Adipocyte (in vitro differentiated cells): ENCODE measurements at regions not wholly inside any gene's neighbourhood (a gene's known extent, or its start where the extent isn't known, plus 50 kb on each side); places are given as distances from the start of the nearest gene placed in this dataset.

Experiments used
- DNase-seq: peaks from one replicate; pipeline ENCODE4 v3.0.0-alpha.2; 2015; ENCODE audit warnings: low read depth
- H3K27me3 ChIP-seq: replicated peaks from 2 replicates; pipeline ENCODE4 v1.7.0; 2013; ENCODE audit warnings: mild to moderate bottlenecking, low read length, moderate library complexity; ENCODE audit not compliant: control insufficient read depth, insufficient read depth
- H3K36me3 ChIP-seq: 2 replicates; pipeline ENCODE4 v1.7.0; 2013; ENCODE audit warnings: low read length, mild to moderate bottlenecking, moderate library complexity; ENCODE audit not compliant: control insufficient read depth, insufficient read depth, severe bottlenecking
- H3K4me1 ChIP-seq: 2 replicates; pipeline ENCODE4 v1.7.0; 2013; ENCODE audit warnings: mild to moderate bottlenecking, low read length, moderate library complexity; ENCODE audit not compliant: control insufficient read depth, insufficient read depth
- H3K4me3 ChIP-seq: 2 replicates; pipeline ENCODE4 v1.7.0; 2013; ENCODE audit warnings: mild to moderate bottlenecking, low read length, moderate library complexity
- H3K9ac ChIP-seq: 2 replicates; pipeline ENCODE4 v1.7.0; 2013; ENCODE audit warnings: mild to moderate bottlenecking, low read length, moderate library complexity
- H3K9me3 ChIP-seq: 2 replicates; pipeline ENCODE4 v1.7.0; 2013; ENCODE audit warnings: mild to moderate bottlenecking, low read length, moderate library complexity; ENCODE audit not compliant: control insufficient read depth

DNA sequence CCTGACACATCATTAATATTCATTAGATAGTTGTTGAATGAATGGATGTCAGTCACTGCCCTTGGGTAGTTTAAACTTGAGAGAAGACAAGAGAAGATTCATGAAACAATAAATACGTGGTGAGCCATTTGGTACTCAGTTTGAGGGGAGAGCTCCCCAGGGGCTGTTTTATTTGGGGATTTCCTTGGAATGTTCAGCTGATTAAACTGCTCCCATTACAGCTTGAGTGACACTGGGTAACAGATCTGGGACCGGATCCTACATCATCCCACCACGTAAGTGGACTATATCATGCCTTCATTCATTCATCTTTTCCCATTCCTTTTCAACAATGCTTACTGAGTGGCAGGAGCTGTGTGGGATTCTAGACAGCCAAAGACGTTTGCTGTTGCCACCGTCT, 162.0 kb downstream of the FAT3 start:
- H3K27me3 ChIP-seq: no peaks in the 10 kb centered on the region
- H3K4me3 ChIP-seq: no peak overlapping the region
- peaks cover 23% of the 10 kb centered on the region for H3K4me1 ChIP-seq
- H3K9ac ChIP-seq: no peak overlapping the region
- DNase-seq: no peak
- no peaks in the 10 kb centered on the region for H3K9me3 ChIP-seq
- no peaks in the 10 kb centered on the region for H3K36me3 ChIP-seq

DNA sequence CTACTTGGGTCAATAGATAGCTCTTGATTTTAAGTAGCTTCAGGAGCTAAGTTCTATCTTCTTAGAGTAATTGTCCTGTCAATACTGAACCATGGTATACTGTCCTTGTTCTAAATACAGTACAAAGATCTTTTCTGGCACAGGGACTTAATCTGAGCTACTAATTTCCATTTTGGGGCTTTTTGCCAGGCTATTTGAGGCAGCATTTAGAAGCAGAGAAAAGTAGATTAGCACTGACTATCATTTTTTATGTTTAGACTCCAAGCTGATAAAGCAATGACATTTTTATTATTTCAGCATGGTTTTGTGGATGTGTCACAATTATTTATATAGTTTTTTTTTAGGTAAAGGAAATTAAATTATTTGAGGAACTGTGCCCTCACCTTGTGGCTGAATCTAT, 163.2 kb downstream of the FAT3 start:
- no peak overlapping the region for H3K9ac ChIP-seq

DNA sequence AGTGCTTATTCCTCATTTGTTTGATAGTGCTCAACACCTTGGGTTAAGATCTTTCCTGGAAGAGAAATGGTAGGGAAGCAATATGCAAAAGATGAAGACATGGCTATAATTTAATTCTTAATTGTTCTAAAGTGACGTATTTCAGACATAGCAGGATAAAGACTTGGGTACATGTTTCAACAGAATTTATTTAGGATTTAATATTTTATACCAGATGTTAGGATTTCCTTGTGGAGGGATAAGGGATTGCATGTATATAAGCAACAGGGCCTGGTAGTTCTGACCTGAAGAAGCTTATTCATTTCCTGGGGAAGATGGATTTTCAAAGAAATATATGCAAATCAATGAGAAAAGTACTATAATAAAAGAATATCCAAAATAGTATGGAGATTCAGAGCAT, 163.8 kb downstream of the FAT3 start:
- DNase-seq: no peak
- H3K36me3 ChIP-seq: no peaks in the 10 kb centered on the region
- no peaks in the 10 kb centered on the region for H3K27me3 ChIP-seq
- no peak overlapping the region for H3K4me3 ChIP-seq
- H3K4me1 ChIP-seq: peaks cover 17% of the 10 kb centered on the region
- no peak overlapping the region for H3K9ac ChIP-seq
- H3K9me3 ChIP-seq: no peaks in the 10 kb centered on the region

More for the DNA sequence above, 163.2 kb downstream of the FAT3 start:
- Histone ChIP-seq H3K9me3 (no peaks in the 10 kb centered on the region), H3K4me3 (no peak overlapping the region), H3K4me1 (peaks cover 23% of the 10 kb centered on the region), H3K27me3 (no peaks in the 10 kb centered on the region), H3K36me3 (no peaks in the 10 kb centered on the region)
- DNase-seq: no peak

DNA sequence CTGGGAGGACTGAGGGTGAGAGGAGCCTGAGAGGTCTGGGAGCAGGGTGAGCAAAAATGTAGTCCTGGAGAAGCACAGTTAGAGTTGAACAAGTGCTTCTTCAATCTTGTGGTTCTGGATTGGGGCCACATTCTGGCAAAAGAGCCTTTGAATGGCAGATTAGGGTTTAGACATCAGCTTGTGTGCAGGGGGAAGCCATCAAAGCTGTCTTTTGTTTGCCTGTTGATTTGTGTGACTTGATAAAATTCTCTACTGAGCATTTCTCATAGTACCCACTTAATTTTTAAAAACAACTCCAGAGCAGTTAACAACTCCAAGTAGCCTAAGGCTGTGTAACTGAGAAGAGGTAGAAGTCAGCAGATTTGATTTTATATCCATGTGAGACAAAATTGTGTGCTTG, 166.2 kb downstream of the FAT3 start:
- DNase-seq: no peak
- no peaks in the 10 kb centered on the region for H3K9me3 ChIP-seq
- no peaks in the 10 kb centered on the region for H3K36me3 ChIP-seq
- H3K9ac ChIP-seq: no peak overlapping the region
- H3K4me3 ChIP-seq: no peak overlapping the region
- H3K27me3 ChIP-seq: no peaks in the 10 kb centered on the region
- H3K4me1 ChIP-seq: no peaks in the 10 kb centered on the region

DNA sequence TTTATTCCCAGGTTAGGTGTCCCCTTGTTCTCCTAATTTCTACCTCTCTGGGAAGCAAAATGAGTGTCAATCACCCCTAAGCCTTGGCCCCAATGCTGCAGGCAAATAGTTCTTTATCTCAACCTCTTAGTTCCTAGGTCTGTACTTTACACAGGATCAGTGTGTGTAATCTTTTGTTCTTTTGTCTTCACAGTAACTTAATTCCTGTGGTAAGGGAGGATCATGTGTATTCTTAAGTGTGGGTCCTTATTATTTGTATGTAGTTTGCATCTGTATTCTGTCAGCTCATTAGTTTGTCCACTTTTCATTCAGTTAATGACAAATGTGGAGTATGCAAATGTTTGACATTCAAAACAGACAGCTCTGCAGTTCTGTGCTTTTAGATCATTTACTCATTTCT, 166.7 kb downstream of the FAT3 start:
- H3K4me3 ChIP-seq: no peak overlapping the region
- no peaks in the 10 kb centered on the region for H3K9me3 ChIP-seq
- H3K27me3 ChIP-seq: no peaks in the 10 kb centered on the region
- no peaks in the 10 kb centered on the region for H3K4me1 ChIP-seq
- no peak for DNase-seq
- H3K9ac ChIP-seq: no peak overlapping the region
- H3K36me3 ChIP-seq: no peaks in the 10 kb centered on the region

DNA sequence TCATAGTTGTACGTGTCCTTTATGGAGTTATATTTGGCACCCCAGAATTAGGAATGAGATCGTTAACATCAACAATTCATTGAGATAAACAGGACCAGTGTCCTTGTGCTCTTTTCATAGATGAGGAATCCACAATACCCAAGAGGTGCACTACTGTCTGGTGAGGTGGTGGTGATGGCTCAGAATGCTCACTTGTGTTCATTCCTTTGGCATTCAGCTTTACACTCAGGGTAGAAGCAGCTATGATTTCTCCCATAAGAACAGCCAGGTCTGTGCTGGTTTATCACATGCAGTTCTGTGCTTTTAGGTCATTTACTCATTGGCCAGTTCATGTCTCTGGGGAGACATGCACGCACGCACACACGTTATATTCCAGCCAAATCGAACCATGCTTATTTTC, 167.2 kb downstream of the FAT3 start:
- Histone ChIP-seq H3K36me3 (no peaks in the 10 kb centered on the region), H3K9me3 (no peaks in the 10 kb centered on the region), H3K4me1 (no peaks in the 10 kb centered on the region), H3K9ac (no peak overlapping the region), H3K27me3 (no peaks in the 10 kb centered on the region), H3K4me3 (no peak overlapping the region)
- DNase-seq: no peak

DNA sequence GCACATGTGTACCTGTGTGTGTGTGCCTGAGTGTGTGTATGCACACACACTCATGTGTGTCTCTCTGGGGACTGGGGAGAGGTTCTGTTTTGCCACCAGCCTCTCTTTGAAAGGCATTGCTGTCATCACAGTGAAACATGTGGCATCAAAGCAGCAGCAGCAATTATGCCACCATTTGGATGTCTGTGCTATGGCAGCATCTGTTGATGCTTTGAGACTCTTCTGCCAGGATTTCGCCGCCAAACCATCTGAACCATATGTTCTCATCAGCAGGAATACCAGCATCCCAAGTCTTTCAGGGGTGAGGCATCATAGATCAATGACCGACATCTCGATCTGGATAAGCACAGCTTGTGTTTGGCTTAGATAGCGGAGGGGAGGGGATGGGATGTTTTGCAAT, 168.6 kb downstream of the FAT3 start:
- Histone ChIP-seq H3K27me3 (no peaks in the 10 kb centered on the region), H3K9me3 (no peaks in the 10 kb centered on the region), H3K36me3 (no peaks in the 10 kb centered on the region), H3K4me1 (no peaks in the 10 kb centered on the region), H3K4me3 (no peak overlapping the region), H3K9ac (no peak overlapping the region)
- no peak for DNase-seq

DNA sequence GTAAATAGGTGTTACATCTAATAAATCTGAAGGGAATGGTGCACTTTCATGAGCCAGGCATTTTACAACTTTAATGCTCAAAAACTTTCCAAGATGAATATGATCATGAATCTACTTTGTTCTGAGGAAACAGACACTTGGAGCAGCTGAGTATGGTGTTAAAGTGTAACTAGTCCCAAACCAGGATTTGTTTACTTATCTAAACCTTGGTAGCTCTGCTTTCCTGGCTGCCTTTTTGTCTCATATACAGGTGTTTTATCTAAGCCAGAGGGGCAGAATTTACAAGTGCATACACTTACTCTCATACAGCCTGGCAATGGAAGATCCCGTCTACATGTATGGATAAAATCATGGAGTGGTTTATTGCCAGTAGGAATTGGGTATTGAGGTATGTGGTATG, 171.5 kb downstream of the FAT3 start:
- Histone ChIP-seq H3K4me1 (no peaks in the 10 kb centered on the region), H3K9ac (no peak overlapping the region)
- no peak for DNase-seq

DNA sequence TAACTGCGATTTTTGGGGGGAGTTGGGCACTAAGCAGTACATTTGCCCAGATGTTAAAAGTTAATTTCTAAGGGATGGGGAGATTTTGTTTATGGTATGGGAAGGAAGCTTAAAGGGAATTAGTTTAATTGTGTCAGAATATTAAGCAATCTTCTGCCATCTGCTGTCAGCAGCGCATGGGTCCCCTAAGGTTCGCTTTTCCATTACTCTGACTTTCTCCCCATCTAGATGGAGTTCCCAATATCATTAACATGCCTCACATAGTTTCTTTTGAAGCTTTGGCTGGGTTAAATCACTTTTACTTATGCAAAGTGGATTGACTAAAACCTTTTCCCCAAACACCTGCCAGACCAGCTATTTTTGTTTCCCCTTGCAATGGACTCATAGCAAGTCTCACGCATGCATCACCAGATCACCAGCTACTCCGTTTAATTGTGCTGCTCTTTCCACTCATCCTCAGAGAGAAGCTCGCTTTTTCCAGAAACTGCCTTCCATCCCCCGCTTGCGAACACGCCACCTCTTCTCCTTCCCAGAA, 172.7 kb downstream of the FAT3 start:
- Histone ChIP-seq H3K9ac (no peak overlapping the region), H3K4me3 (no peak overlapping the region), H3K36me3 (no peaks in the 10 kb centered on the region), H3K27me3 (no peaks in the 10 kb centered on the region), H3K4me1 (no peaks in the 10 kb centered on the region), H3K9me3 (no peaks in the 10 kb centered on the region)
- no peak for DNase-seq

More for the DNA sequence above, 171.5 kb downstream of the FAT3 start:
- Histone ChIP-seq H3K4me3 (no peak overlapping the region), H3K36me3 (no peaks in the 10 kb centered on the region), H3K27me3 (no peaks in the 10 kb centered on the region), H3K9me3 (no peaks in the 10 kb centered on the region)

DNA sequence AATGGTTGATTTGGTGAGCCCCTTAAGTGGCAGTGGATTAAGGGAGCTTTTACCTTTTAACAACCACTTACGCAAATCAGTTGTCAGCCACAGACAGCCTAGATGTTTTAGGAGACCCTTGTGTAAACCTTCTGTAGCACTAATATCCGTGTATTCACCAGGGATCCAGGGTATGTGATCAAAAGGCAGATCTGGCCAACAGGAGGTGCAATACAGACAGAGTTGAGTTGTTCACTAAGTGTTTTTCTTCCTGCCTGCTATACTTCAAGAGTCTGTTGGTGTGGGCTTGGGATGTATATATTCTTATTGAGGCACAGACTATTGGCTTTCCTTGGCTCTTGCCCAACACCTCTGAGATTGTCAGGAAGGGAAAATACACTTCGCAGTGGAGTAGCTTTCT, 175.1 kb downstream of the FAT3 start:
- no peak overlapping the region for H3K4me3 ChIP-seq
- H3K36me3 ChIP-seq: no peaks in the 10 kb centered on the region
- H3K9ac ChIP-seq: no peak overlapping the region
- H3K9me3 ChIP-seq: peaks cover 9% of the 10 kb centered on the region
- no peak for DNase-seq
- H3K4me1 ChIP-seq: no peaks in the 10 kb centered on the region
- H3K27me3 ChIP-seq: no peaks in the 10 kb centered on the region

DNA sequence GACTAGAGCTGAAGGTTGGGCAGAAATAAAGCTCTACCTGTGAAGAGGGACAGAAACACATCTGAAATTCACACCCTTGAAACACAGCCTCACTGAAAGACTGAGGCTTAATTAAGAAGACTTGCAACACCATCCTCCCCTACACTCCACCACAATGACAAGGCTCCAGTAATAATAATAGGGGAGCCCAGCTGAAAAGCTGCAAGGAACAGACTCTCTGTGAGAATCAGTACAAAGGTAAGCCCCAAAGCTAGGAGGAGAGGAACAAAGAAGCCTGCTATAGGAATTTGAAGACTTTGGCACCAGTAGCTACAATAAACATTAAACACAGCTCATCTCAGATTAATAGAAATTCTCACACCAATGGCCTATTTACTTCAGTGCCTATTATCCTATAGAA, 176.9 kb downstream of the FAT3 start:
- no peaks in the 10 kb centered on the region for H3K4me1 ChIP-seq
- DNase-seq: no peak
- H3K36me3 ChIP-seq: no peaks in the 10 kb centered on the region
- H3K27me3 ChIP-seq: no peaks in the 10 kb centered on the region
- H3K9me3 ChIP-seq: peaks cover 11% of the 10 kb centered on the region
- no peak overlapping the region for H3K4me3 ChIP-seq
- H3K9ac ChIP-seq: no peak overlapping the region

DNA sequence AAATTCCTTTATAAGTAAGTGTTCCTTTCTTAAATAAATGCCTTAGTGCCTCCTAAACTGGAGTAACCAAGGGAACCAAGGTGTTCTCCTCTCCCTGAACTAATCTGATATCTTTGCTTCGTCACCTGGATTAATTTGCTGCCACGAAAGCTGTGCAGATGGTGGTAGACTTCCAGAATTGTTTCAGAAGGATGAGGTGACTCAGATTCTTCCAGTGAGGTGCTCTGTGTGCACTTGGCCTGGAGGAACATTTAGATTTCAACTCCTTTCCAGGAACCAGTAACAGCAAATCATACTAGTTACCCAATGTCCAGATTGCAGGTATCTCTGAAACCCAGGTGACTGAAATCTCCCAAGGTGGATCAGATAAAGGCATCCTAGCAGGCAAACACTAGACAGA, 181.9 kb downstream of the FAT3 start:
- no peaks in the 10 kb centered on the region for H3K27me3 ChIP-seq
- no peaks in the 10 kb centered on the region for H3K36me3 ChIP-seq
- no peak overlapping the region for H3K9ac ChIP-seq
- H3K9me3 ChIP-seq: peaks cover 11% of the 10 kb centered on the region
- H3K4me1 ChIP-seq: no peaks in the 10 kb centered on the region
- no peak overlapping the region for H3K4me3 ChIP-seq
- no peak for DNase-seq
